ENCODE measurements at regions not wholly inside any gene's neighbourhood (a gene's known extent, or its start where the extent isn't known, plus 50 kb on each side); places are given as distances from the start of the nearest gene placed in this dataset.

- TF ChIP-seq CTCF (IDR thresholded peaks at IDR 0.05) (no peak), POLR2A (IDR thresholded peaks at IDR 0.05) (no peak)
Measured at GRCh38 chr21:38925923-38926322, 120.2 kb downstream of the ETS2 start.

All from lower leg skin (tissue), 3 donors.